Activated naive CD8-positive, alpha-beta T cell treated with anti-CD3 and anti-CD28 coated beads, Interleukin-2, amount 50 U/mL, for 24 hours (primary cell): ENCODE measurements at regions not wholly inside any gene's neighbourhood (a gene's known extent, or its start where the extent isn't known, plus 50 kb on each side); places are given as distances from the start of the nearest gene placed in this dataset.
"Not testable (repeated sequence)": the region's sequence is repeated elsewhere in the genome, so short reads cannot be mapped to it uniquely, and the experiment has no call there.

Source experiments
- ATAC-seq: fragments of 150-1000 bp; cut with Tn5 transposase; one replicate; pipeline ENCODE4 v1.10.0; 2021
- DNase-seq: peaks from one replicate; pipeline ENCODE4 v3.0.0; 2021
- H3K27ac Mint-ChIP-seq: one replicate; pipeline ENCODE4 v1.8.0; 2021; ENCODE audit warnings: mild to moderate bottlenecking, mixed read lengths
- H3K27me3 Mint-ChIP-seq: one replicate; pipeline ENCODE4 v1.8.0; 2021; ENCODE audit warnings: mixed read lengths
- H3K36me3 Mint-ChIP-seq: one replicate; pipeline ENCODE4 v1.8.0; 2021; ENCODE audit warnings: low read depth, mixed read lengths
- H3K4me1 Mint-ChIP-seq: one replicate; pipeline ENCODE4 v1.8.0; 2021; ENCODE audit warnings: mixed read lengths
- H3K4me3 Mint-ChIP-seq: one replicate; pipeline ENCODE4 v1.8.0; 2021; ENCODE audit warnings: mild to moderate bottlenecking, moderate library complexity, mixed read lengths
- H3K9me3 Mint-ChIP-seq: one replicate; pipeline ENCODE4 v1.8.0; 2021; ENCODE audit warnings: mixed read lengths

- no peaks in the 10 kb centered on the region for H3K36me3 Mint-ChIP-seq
- H3K27ac Mint-ChIP-seq: no peak overlapping the region
- H3K4me3 Mint-ChIP-seq: no peak overlapping the region
- peaks cover 2% of the 10 kb centered on the region for H3K27me3 Mint-ChIP-seq
- DNase-seq: no peak
- peaks cover 17% of the 10 kb centered on the region for H3K9me3 Mint-ChIP-seq
- H3K4me1 Mint-ChIP-seq: no peaks in the 10 kb centered on the region
- ATAC-seq: no peak
Observed at GRCh38 chr10:129187331-129187730, 279.7 kb upstream of the MGMT start.

DNA sequence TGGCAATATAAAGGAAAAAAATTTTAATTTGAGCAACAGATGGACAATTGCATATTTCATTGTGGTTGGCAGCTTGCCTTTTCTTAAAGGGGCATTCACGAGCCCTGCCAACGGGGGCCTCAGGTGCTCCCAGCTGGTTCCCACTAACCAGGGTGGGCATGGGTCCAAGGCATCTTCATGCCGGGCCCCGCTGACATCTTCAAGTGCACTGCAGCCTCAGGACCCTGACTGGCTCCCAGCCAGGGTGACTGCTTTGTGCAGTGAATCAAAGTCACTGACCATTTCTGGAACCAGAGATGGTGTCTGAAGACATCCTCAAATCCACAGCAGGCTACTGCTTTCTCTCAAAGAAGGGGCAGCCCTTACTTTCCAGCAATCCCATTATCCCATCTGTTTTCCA, 275.2 kb upstream of the MGMT start:
- DNase-seq (no peak), ATAC-seq (no peak)
- Mint-ChIP-seq H3K4me1 (no peaks in the 10 kb centered on the region), H3K4me3 (no peak overlapping the region), H3K27ac (no peak overlapping the region), H3K36me3 (no peaks in the 10 kb centered on the region), H3K9me3 (peaks cover 11% of the 10 kb centered on the region), H3K27me3 (peaks cover 10% of the 10 kb centered on the region)

DNA sequence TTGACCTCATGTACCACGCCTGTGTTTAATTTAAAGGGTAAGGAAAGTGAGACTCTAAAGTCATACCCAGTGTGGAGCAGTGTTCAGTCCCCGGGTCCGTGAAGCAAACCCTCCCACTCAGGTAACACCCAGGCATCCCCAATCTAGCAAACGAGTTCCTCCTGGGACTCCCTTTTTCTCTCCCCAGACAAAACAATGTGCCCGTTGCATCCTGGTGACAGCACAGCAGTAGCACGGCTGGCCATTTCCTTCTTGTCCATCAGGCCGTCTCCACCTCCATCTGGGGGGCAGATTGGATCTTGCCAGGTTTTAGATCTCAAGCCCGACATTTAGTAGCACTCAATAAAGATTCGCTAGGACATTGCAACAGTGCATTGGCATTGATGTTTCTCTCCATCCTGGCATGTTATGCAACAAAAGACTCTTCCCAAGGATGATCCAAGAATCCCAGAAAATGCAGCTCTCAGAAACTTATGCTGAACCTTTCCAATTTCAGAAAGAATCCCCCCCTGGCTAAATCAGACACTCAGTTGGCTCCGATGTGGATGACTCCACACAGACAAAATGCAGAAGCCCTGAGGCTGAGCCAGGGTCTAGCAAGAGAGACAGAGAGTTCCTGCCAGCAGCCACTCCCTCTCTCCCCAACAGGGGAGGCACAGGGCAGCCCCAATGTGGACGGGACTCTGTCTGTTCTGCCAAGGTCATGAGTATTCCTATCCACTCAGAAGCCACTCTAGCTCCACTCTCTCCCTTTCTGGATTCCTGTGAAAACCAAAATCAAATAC, 274.5 kb upstream of the MGMT start:
- no peaks in the 10 kb centered on the region for H3K4me1 Mint-ChIP-seq
- H3K4me3 Mint-ChIP-seq: no peak overlapping the region
- no peak for ATAC-seq
- no peak overlapping the region for H3K27ac Mint-ChIP-seq
- peaks cover 10% of the 10 kb centered on the region for H3K27me3 Mint-ChIP-seq
- H3K9me3 Mint-ChIP-seq: peaks cover 4% of the 10 kb centered on the region
- H3K36me3 Mint-ChIP-seq: no peaks in the 10 kb centered on the region
- DNase-seq: no peak

GRCh38 chr10:129193148-129193547, 273.9 kb upstream of the MGMT start:
- no peaks in the 10 kb centered on the region for H3K4me1 Mint-ChIP-seq
- no peaks in the 10 kb centered on the region for H3K9me3 Mint-ChIP-seq
- H3K27me3 Mint-ChIP-seq: peaks cover 10% of the 10 kb centered on the region
- H3K36me3 Mint-ChIP-seq: no peaks in the 10 kb centered on the region
- no peak for ATAC-seq
- no peak overlapping the region for H3K4me3 Mint-ChIP-seq
- H3K27ac Mint-ChIP-seq: no peak overlapping the region
- DNase-seq: no peak

GRCh38 chr10:129194181-129194870, 272.7 kb upstream of the MGMT start:
- no peak overlapping the region for H3K4me3 Mint-ChIP-seq
- peaks cover 10% of the 10 kb centered on the region for H3K27me3 Mint-ChIP-seq
- DNase-seq (no peak), ATAC-seq (no peak)
- H3K4me1 Mint-ChIP-seq: no peaks in the 10 kb centered on the region
- no peaks in the 10 kb centered on the region for H3K9me3 Mint-ChIP-seq
- no peaks in the 10 kb centered on the region for H3K36me3 Mint-ChIP-seq
- H3K27ac Mint-ChIP-seq: no peak overlapping the region

DNA sequence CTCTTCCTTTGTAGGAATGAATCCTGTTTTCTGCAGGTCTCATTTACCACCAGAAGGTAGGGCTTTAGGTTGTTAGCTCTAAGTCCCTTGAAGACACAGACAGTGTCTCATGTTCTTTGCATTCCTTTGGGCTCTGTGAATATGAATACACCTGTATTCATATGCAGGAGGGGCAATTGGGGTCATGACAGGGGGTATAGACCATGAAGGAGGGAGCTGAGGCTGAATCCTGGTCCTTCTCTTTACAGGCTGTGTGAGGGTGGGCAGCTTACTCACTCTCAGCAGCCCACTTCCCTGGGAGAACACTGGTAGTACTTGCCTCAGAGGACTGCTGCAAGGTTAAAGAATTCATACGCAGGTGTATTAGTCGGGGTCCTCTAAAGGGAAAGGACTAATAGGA, 267.2 kb upstream of the MGMT start:
- Mint-ChIP-seq H3K4me3 (no peak overlapping the region), H3K27me3 (peaks cover 3% of the 10 kb centered on the region), H3K27ac (no peak overlapping the region), H3K36me3 (no peaks in the 10 kb centered on the region), H3K4me1 (no peaks in the 10 kb centered on the region), H3K9me3 (no peaks in the 10 kb centered on the region)
- no peak for ATAC-seq
- DNase-seq: no peak

GRCh38 chr10:129203819-129204218, 263.2 kb upstream of the MGMT start:
- Mint-ChIP-seq H3K4me1 (no peaks in the 10 kb centered on the region), H3K27me3 (no peaks in the 10 kb centered on the region), H3K27ac (no peak overlapping the region), H3K4me3 (no peak overlapping the region), H3K9me3 (no peaks in the 10 kb centered on the region), H3K36me3 (no peaks in the 10 kb centered on the region)
- DNase-seq: no peak
- no peak for ATAC-seq

- Mint-ChIP-seq H3K36me3 (no peaks in the 10 kb centered on the region), H3K9me3 (no peaks in the 10 kb centered on the region), H3K27ac (no peak overlapping the region), H3K27me3 (no peaks in the 10 kb centered on the region), H3K4me3 (no peak overlapping the region), H3K4me1 (no peaks in the 10 kb centered on the region)
- ATAC-seq: no peak
- no peak for DNase-seq
Observed at GRCh38 chr10:129207297-129207696, 259.7 kb upstream of the MGMT start.

GRCh38 chr10:129210876-129211275, 256.2 kb upstream of the MGMT start:
- Mint-ChIP-seq H3K4me3 (no peak overlapping the region), H3K27me3 (peaks cover 4% of the 10 kb centered on the region), H3K4me1 (no peaks in the 10 kb centered on the region), H3K9me3 (peaks cover 6% of the 10 kb centered on the region), H3K27ac (no peak overlapping the region), H3K36me3 (no peaks in the 10 kb centered on the region)
- ATAC-seq (no peak), DNase-seq (no peak)

- H3K36me3 Mint-ChIP-seq: no peaks in the 10 kb centered on the region
- no peaks in the 10 kb centered on the region for H3K4me1 Mint-ChIP-seq
- H3K9me3 Mint-ChIP-seq: peaks cover 6% of the 10 kb centered on the region
- peaks cover 4% of the 10 kb centered on the region for H3K27me3 Mint-ChIP-seq
- DNase-seq: no peak
- no peak for ATAC-seq
- no peak overlapping the region for H3K27ac Mint-ChIP-seq
- no peak overlapping the region for H3K4me3 Mint-ChIP-seq
Observed at GRCh38 chr10:129213256-129213655, 253.8 kb upstream of the MGMT start.

DNA sequence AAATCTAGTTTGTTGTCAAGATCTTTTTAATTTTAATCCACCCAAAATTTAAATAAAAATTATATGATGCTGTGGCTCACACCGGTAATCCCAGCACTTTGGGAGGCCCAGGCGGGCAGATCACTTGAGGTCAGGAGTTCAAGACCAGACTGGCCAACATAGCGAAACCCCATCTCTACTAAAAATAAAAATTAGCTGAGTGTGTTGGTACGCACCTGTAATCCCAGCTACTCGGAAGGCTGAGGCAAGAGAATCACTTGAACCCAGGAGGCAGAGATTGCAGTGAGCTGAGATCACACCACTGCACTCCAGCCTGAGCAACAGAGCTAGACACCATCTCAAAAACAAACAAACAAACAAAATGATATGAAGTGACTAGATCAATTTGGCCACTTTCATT, 253.0 kb upstream of the MGMT start:
- H3K9me3 Mint-ChIP-seq, H3K4me3 Mint-ChIP-seq, H3K4me1 Mint-ChIP-seq, H3K36me3 Mint-ChIP-seq, H3K27ac Mint-ChIP-seq, DNase-seq, H3K27me3 Mint-ChIP-seq, ATAC-seq: not testable (repeated sequence)

DNA sequence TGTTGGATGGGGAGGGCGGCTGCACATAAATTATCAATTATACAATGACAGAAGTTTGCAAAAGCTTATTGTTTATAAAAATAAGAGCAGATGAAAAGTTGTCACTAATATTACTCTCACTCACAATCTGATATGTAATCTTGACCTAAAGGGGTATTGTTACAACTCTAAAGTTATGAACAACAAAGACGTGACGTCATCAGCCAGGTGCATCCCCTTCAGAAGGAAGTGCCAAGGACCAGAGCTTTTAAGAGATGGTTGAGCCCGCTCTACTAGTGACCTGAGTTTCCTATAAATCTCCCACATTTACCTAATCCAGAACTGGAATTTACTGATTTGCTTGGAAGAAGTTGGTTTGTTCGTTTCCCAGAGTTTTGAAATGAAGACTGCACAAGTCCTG, 247.7 kb upstream of the MGMT start:
- no peaks in the 10 kb centered on the region for H3K36me3 Mint-ChIP-seq

GRCh38 chr10:129222436-129222835, 244.6 kb upstream of the MGMT start:
- Mint-ChIP-seq H3K4me3 (no peak overlapping the region), H3K27ac (no peak overlapping the region), H3K27me3 (no peaks in the 10 kb centered on the region), H3K9me3 (peaks cover 6% of the 10 kb centered on the region), H3K36me3 (no peaks in the 10 kb centered on the region), H3K4me1 (no peaks in the 10 kb centered on the region)
- DNase-seq (no peak), ATAC-seq (no peak)

More for the DNA sequence above, 247.7 kb upstream of the MGMT start:
- Mint-ChIP-seq H3K27ac (no peak overlapping the region), H3K27me3 (peaks cover 4% of the 10 kb centered on the region), H3K9me3 (peaks cover 13% of the 10 kb centered on the region), H3K4me1 (no peaks in the 10 kb centered on the region), H3K4me3 (no peak overlapping the region)
- DNase-seq (no peak), ATAC-seq (no peak)

- Mint-ChIP-seq H3K4me1 (no peaks in the 10 kb centered on the region), H3K27me3 (no peaks in the 10 kb centered on the region), H3K9me3 (peaks cover 6% of the 10 kb centered on the region), H3K36me3 (no peaks in the 10 kb centered on the region), H3K27ac (no peak overlapping the region), H3K4me3 (no peak overlapping the region)
- ATAC-seq: no peak
- DNase-seq: no peak
Observed at GRCh38 chr10:129223363-129223762, 243.7 kb upstream of the MGMT start.

- Mint-ChIP-seq H3K27me3 (no peaks in the 10 kb centered on the region), H3K4me1 (no peaks in the 10 kb centered on the region), H3K4me3 (no peak overlapping the region), H3K9me3 (peaks cover 6% of the 10 kb centered on the region), H3K27ac (no peak overlapping the region), H3K36me3 (no peaks in the 10 kb centered on the region)
- ATAC-seq (no peak), DNase-seq (no peak)
Observed at GRCh38 chr10:129224065-129224464, 243.0 kb upstream of the MGMT start.
